ENCODE measurements at regions not wholly inside any gene's neighbourhood (a gene's known extent, or its start where the extent isn't known, plus 50 kb on each side); places are given as distances from the start of the nearest gene placed in this dataset.
"Not testable (repeated sequence)": the region's sequence is repeated elsewhere in the genome, so short reads cannot be mapped to it uniquely, and the experiment has no call there.

DNA sequence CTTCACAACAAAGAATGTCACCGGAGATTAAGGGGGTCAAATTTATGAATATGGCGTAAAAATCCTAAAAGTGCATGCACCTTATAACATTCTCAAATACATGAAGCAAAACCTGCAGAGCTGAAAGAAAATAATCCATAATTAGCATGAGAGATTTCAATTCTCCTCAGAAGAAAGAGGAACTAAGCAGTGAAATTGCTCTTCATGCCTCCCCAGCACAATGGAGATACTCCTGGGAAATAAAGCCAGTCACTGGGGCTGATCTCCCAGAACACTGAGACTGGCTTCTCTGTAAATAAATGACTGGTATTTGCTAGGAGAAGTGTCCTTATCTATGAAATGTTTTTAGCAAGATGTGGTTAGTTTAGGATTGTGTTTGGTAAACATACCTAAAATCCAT lies 68.1 kb downstream of the GOLGA6L6 start:
- not testable (repeated sequence) for H3K4me3 Mint-ChIP-seq, H3K9me3 Mint-ChIP-seq, H3K4me1 Mint-ChIP-seq, DNase-seq, ATAC-seq, H3K27me3 Mint-ChIP-seq, H3K27ac Mint-ChIP-seq

DNA sequence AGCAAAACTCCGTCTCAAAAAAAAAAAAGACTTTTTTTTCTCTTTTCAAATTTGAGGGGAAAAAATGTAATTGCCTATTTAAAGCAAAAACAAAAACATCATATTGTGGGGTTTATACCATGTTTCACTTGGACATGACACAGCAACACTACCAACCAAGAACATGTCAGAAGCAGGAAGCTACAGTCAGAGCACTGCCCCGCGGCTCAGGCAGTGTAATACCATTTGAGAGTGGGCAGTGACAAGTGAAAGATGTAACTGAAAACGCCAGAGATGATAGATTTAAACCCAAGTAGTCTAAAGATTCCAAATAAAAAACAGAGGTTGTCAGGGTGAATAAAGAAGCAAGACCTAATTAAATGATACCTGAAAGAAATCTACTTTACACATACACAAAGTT lies 68.6 kb downstream of the GOLGA6L6 start:
- not testable (repeated sequence) for H3K4me3 Mint-ChIP-seq, H3K27me3 Mint-ChIP-seq, DNase-seq, H3K4me1 Mint-ChIP-seq, ATAC-seq, H3K27ac Mint-ChIP-seq, H3K9me3 Mint-ChIP-seq

DNA sequence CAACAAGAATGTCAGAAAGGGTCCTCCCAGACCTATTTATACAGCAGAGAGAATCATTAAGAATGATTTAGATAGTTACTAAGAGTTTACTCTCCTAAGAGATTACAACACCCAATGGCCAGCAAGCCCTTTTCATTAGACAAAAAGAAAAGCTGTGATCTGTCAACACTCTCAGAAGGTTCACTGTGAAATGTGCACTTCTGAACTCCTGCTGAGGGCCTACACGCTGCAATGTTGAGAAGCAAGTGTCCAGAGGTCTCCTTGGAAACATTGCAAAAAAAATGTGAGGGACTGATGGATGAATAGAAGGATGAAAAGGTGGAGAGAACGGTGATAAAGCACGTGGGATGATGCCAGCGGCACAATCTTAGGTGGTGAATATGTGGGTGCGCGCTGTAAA lies 70.8 kb downstream of the GOLGA6L6 start:
- H3K9me3 Mint-ChIP-seq, H3K4me1 Mint-ChIP-seq, H3K4me3 Mint-ChIP-seq, H3K27me3 Mint-ChIP-seq, DNase-seq, ATAC-seq, H3K27ac Mint-ChIP-seq: not testable (repeated sequence)

DNA sequence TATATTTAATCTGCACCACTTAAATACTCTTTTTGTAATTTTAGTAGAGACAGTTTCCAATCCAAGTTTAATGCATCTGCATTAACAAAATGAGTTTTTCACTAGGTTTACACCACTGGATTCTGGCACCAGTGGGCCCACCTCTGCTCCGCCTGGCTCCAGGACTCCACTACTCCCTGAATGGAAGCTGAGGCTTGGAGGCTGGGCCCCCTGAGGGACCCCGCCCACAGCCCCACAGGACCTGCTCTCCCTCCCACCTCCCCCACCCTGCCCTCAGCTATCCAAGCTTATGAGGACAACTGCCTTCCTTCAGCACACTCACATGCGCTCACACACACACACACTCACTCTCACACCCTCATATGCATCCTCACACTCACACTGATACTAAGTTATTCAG lies 100.5 kb downstream of the GOLGA6L6 start:
- not testable (repeated sequence) for H3K4me3 Mint-ChIP-seq, DNase-seq, H3K4me1 Mint-ChIP-seq, H3K9me3 Mint-ChIP-seq, ATAC-seq, H3K27me3 Mint-ChIP-seq, H3K27ac Mint-ChIP-seq

DNA sequence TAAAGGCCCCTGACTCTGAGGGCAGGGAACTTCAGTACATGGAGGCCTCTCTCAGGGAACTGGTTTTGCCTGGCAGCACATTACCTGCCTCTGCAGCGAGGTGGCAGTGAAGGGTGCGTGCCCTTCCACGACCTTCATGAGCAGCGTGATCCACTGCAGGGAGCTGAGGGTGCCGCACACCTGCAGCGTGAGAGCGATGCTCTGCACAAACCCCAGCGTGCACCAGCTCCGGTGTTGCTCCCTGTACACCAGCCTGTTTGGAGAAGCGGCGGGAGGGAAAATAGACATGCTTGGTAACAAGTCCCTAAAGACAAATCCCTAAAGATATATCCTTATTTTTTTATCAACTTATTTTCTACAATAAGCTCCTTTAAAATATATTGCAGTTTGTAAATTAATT lies 101.2 kb downstream of the GOLGA6L6 start:
- not testable (repeated sequence) for H3K27ac Mint-ChIP-seq, H3K27me3 Mint-ChIP-seq, H3K9me3 Mint-ChIP-seq, H3K4me1 Mint-ChIP-seq, ATAC-seq, H3K4me3 Mint-ChIP-seq, DNase-seq

DNA sequence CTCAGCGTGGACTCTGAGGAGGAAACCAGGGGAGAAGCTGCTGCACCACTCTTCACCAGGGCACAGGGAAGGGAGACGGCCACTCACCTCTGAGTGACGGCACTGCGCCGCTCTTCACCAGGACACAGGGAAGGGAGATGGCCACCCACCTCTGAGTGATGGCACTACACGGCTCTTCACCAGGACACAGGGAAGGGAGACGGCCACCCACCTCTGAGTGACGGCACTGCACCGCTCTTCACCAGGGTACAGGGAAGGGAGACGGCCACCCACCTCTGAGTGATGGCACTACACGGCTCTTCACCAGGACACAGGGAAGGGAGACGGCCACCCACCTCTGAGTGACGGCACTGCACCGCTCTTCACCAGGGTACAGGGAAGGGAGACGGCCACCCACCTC lies 102.5 kb downstream of the GOLGA6L6 start:
- not testable (repeated sequence) for H3K4me1 Mint-ChIP-seq, H3K27me3 Mint-ChIP-seq, H3K9me3 Mint-ChIP-seq, ATAC-seq, H3K4me3 Mint-ChIP-seq, DNase-seq, H3K27ac Mint-ChIP-seq

DNA sequence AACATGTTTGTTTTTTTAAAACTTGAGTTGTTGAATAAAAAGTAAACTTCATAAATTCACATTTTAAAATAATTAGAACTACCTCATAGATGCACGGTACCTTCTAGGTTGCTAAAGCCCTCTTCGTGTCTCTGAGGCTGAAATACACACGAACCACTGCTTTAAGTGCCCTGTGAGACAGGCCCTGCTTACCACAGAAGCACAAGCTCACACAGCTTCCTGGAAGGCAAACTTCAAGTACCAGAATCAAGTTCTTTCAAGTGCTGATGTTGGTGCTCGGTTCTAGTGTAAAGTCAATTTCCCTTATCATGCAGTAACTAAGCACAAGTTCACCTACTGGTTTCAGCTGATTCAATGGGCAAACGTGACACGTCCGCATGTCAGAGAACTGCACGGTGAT lies 103.3 kb downstream of the GOLGA6L6 start:
- not testable (repeated sequence) for H3K4me1 Mint-ChIP-seq, ATAC-seq, H3K9me3 Mint-ChIP-seq, H3K27me3 Mint-ChIP-seq, H3K27ac Mint-ChIP-seq, DNase-seq, H3K4me3 Mint-ChIP-seq

DNA sequence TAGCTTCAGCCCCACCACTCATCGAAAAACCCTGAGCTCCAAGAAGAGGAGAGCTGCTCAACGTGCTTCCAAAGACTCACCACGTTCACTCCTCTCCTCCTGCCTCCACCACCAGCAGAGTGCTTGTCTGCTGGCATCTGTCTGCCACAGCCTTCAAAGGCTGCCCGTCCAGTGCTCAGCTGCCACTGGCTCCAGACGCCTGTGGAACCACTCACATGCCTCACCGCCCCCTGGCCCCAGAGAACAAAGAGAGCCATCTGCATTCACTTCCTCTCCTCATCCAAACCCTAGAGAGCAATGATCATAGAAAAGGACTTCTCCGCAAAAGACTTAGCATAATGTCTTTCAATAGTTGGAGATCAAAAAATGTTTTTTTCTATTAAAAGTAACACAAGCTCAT lies 108.1 kb downstream of the GOLGA6L6 start:
- ATAC-seq, H3K27ac Mint-ChIP-seq, DNase-seq, H3K9me3 Mint-ChIP-seq, H3K4me1 Mint-ChIP-seq, H3K4me3 Mint-ChIP-seq, H3K27me3 Mint-ChIP-seq: not testable (repeated sequence)

DNA sequence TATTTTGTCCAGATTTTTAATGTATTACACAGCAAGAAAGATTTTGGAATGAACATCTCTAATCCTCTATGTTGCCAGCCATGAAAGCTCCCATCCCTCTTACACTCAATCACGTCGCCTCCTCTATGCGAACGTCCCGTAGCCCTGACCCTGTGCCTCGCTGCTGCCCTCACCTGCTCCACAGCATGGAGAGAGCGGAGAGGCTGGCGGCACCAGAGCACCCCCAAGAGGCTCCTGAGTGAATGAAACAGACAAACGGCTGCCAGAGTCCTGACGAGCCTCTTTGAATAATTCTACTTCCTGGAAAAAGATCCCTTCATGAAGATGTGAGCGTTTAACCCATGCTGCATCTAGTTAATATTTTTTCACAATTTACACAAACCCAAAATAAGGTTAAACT lies 111.1 kb downstream of the GOLGA6L6 start:
- not testable (repeated sequence) for H3K4me1 Mint-ChIP-seq, H3K27me3 Mint-ChIP-seq, H3K27ac Mint-ChIP-seq, H3K9me3 Mint-ChIP-seq, DNase-seq, H3K4me3 Mint-ChIP-seq
- peak; percentile 46 for ATAC-seq

DNA sequence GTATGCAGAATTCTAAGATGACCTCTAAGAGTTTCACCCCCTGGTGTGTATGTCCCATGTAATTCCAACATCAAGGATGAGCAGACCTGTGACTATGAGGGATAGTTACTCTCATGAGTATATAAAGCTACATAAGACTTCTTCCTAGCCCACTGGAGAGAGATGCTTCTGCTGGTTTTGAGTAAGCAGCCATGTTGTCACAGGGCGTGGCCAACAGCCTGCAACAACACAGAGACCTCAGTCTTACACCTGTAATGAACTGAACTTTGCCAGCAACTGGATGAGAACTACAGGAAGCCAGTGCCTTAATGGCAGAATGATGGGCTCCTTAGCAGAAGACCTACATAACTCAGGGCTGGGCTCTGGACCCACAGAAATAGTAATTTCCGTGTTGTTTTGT lies 120.9 kb downstream of the GOLGA6L6 start:
- not testable (repeated sequence) for H3K4me1 Mint-ChIP-seq, ATAC-seq, H3K4me3 Mint-ChIP-seq, H3K27me3 Mint-ChIP-seq, H3K27ac Mint-ChIP-seq, DNase-seq, H3K9me3 Mint-ChIP-seq

DNA sequence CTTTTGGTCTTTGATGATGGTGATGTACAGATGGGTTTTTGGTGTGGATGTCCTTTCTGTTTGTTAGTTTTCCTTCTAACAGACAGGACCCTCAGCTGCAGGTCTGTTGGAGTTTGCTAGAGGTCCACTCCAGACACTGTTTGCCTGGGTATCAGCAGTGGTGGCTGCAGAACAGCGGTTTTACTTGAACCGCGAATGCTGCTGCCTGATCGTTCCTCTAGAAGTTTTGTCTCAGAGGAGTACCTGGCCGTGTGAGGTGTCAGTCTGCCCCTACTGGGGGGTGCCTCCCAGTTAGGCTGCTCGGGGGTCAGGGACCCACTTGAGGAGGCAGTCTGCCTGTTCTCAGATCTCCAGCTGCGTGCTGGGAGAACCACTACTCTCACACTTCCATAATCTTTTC lies 125.0 kb downstream of the GOLGA6L6 start:
- H3K4me3 Mint-ChIP-seq, H3K4me1 Mint-ChIP-seq, H3K27ac Mint-ChIP-seq, ATAC-seq, DNase-seq, H3K27me3 Mint-ChIP-seq: not testable (repeated sequence)
- peaks cover 6 to 26% of the 10 kb centered on the region in 2 donors for H3K9me3 Mint-ChIP-seq

DNA sequence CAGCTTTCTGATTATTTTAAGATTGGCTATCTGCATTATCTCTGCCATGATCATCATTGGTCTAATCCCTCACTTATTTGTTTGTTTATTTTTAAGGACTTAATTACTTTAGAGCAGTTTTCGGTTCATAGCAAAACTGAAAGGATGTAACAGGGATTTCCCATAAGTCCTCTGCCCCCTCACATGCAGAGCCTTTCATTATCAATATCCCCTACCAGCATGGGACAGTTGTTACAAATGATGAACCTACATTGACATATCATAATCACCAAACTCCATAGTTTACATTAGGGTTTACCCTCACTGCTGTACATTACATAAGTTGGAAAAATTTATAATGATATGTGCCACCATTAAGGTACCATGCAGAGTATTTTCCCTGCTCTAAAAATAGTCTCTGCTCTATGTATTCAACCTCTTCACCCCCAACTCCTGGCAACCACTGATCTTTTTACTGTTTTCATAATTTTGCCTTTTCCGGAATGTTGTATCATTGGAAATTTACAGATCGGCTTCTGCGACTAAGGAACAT lies 131.9 kb downstream of the GOLGA6L6 start:
- H3K9me3 Mint-ChIP-seq: peaks cover 6 to 13% of the 10 kb centered on the region in 2 donors
- H3K4me3 Mint-ChIP-seq, H3K27me3 Mint-ChIP-seq, ATAC-seq, H3K27ac Mint-ChIP-seq, H3K4me1 Mint-ChIP-seq, DNase-seq: not testable (repeated sequence)

DNA sequence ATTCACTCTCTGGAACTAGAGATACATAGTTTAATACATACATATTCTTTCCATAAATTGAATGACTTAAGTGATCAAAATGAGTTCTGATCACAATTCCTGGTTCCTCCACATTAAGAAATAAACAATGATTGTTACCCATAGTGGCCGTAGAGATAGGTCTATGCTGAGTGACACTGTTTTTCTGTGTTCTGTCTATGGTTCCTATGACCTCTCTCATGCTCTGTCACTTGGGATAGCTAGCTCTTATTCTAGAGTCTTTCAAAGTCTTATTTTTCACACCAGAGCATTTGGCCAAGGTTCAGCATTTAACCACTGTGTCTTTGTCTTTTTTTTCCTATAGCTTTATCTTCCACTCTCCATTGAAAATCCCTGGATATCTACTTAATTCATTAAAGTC lies 132.4 kb downstream of the GOLGA6L6 start:
- ATAC-seq: no peak
- Mint-ChIP-seq H3K4me3 (no peak overlapping the region), H3K4me1 (no peaks in the 10 kb centered on the region), H3K9me3 (peaks cover 2 to 9% of the 10 kb centered on the region in 2 donors), H3K27ac (no peak overlapping the region), H3K27me3 (peaks cover under 1% of the 10 kb centered on the region)
- DNase-seq: no peak

DNA sequence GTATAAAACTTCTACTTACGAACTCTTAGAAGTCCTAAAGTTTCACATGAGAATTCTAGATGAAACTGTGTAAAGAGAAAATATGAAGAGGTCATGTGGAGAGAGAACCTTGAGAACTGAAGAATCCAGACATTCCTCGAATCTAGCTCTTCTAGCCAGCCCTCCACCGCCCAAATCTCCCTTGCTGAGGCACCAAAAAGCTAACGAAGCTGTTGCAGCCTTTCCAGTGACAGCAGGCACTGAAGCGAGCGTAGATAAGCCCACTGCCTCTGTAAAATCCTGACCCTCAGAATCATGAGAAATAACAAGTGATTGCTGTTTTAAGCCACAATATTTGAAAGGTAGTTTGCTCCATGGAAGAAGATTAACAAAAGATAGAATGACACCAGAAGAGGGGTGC lies 134.0 kb downstream of the GOLGA6L6 start:
- H3K9me3 Mint-ChIP-seq: peaks cover 0 to 2% of the 10 kb centered on the region in 2 donors
- ATAC-seq (no peak), DNase-seq (no peak)
- no peak overlapping the region for H3K27ac Mint-ChIP-seq
- H3K27me3 Mint-ChIP-seq: no peaks in the 10 kb centered on the region
- no peaks in the 10 kb centered on the region for H3K4me1 Mint-ChIP-seq
- H3K4me3 Mint-ChIP-seq: no peak overlapping the region

DNA sequence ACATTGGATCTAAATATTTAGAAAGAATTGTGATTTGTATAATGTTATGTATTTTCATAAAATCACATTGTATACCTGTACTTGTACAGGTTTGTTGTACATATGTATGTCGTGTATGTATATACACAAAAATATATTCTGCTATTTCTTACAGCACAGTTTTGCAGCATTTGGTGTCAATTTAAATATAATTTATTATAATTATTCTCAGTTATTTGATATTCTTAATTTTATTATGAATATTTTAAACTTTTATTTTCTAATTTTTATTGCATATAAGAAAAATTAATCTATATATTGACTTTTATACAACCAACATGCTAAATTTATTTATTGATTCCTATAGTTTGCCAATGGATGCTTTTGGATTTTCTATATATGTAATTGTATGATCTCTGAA lies 137.0 kb downstream of the GOLGA6L6 start:
- not testable (repeated sequence) for DNase-seq, H3K9me3 Mint-ChIP-seq, H3K4me1 Mint-ChIP-seq, H3K4me3 Mint-ChIP-seq, H3K27ac Mint-ChIP-seq, H3K27me3 Mint-ChIP-seq, ATAC-seq

DNA sequence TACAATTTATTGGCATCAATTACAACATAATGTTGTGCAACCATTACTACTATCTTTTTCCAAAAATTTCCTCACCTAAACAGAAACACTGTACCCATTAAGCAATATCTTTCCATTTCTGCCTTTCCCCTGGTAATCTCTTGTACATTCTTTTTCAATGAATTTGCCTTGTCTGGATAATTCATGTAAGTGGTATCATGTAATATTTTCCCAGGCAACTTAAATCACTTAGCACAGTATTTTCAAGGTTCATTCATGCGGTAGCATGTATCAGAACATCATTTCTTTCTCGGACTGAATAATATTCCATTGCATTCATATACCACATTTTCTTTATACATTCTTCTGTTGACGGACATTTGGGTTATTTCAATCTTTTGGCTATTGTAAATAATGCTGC lies 139.0 kb downstream of the GOLGA6L6 start:
- H3K27ac Mint-ChIP-seq, H3K9me3 Mint-ChIP-seq, H3K27me3 Mint-ChIP-seq, ATAC-seq, H3K4me1 Mint-ChIP-seq, DNase-seq, H3K4me3 Mint-ChIP-seq: not testable (repeated sequence)

DNA sequence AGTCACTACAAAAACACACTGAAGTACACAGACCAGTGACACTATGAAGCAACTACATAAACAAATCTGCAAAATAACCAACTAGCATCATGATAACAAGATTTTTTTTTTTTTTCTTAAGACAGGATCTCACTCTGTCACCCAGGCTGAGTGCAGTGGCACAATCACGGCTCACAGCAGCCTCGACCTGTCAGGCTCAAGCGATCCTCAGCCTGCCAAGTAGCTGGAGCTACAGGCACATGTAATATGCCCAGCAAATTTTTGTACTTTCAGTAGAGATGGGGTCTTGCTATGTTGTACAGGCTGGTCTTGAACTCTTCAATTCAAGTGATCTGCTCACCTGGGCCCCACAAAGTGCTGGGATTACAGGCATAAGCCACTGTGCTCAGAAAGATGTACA lies 140.5 kb downstream of the GOLGA6L6 start:
- not testable (repeated sequence) for H3K9me3 Mint-ChIP-seq, H3K27ac Mint-ChIP-seq, ATAC-seq, DNase-seq, H3K4me1 Mint-ChIP-seq, H3K27me3 Mint-ChIP-seq, H3K4me3 Mint-ChIP-seq

Data from stimulated activated naive CD8-positive, alpha-beta T cell treated with anti-CD3 and anti-CD28 coated beads, Interleukin-15, amount 100 ng/mL, for 72 hours (primary cell).